Muscle layer of duodenum (tissue), 2 donors: ENCODE measurements at regions not wholly inside any gene's neighbourhood (a gene's known extent, or its start where the extent isn't known, plus 50 kb on each side); places are given as distances from the start of the nearest gene placed in this dataset.

ENCODE experiments used
- H3K27ac ChIP-seq: one replicate; pipeline ENCODE4 v1.7.0; 2013; ENCODE audit warnings: mild to moderate bottlenecking, low read length
- H3K27me3 ChIP-seq: one replicate; pipeline ENCODE4 v1.7.0; 2013; ENCODE audit warnings: low read depth, mild to moderate bottlenecking, control low read depth, low read length
- H3K36me3 ChIP-seq, 2 donors: one replicate each; pipeline ENCODE4 v1.7.0; 2013; ENCODE audit warnings: low read length in 2 of 2, control low read depth in 1 of 2, mild to moderate bottlenecking in 1 of 2; ENCODE audit not compliant: insufficient read depth in 2 of 2, control insufficient read depth in 1 of 2
- H3K4me1 ChIP-seq, 2 donors: one replicate each; pipeline ENCODE4 v1.7.0; 2013; ENCODE audit warnings: low read length in 2 of 2, mild to moderate bottlenecking in 2 of 2, control low read depth in 1 of 2, moderate library complexity in 1 of 2; ENCODE audit not compliant: insufficient read depth in 2 of 2, control insufficient read depth in 1 of 2
- H3K4me3 ChIP-seq, 2 donors: one replicate each; pipeline ENCODE4 v1.7.0; 2013; ENCODE audit warnings: low read length in 2 of 2, low read depth in 1 of 2, mild to moderate bottlenecking in 1 of 2
- H3K9me3 ChIP-seq, 2 donors: one replicate each; pipeline ENCODE4 v1.7.0; 2013; ENCODE audit warnings: low read length in 2 of 2, control low read depth in 1 of 2, mild to moderate bottlenecking in 1 of 2; ENCODE audit not compliant: control insufficient read depth in 1 of 2
- donor health status: healthy.

DNA sequence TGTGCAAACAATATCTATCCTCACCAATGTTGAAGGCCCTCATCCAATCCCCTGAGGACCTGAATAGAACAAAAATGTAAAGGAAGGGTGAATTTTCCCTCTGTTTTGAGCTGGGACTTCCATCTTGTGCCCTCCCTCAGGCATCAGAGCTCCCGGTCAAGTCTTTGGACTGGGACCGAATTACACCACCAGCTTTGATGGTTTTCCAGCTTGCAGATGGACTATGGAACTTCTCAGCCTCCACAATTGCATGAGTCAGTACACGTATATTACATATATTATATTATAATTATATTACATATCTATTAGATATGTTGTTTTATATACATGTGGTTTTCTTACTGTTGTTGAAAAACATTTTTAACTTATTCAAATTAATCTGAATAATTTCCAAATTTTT is 496.4 kb downstream of the CMPK2 start:
- peaks cover 0 to 3% of the 10 kb centered on the region in 2 donors for H3K4me1 ChIP-seq
- no peak overlapping the region for H3K27ac ChIP-seq
- no peak overlapping the region for H3K4me3 ChIP-seq
- no peaks in the 10 kb centered on the region for H3K36me3 ChIP-seq
- H3K27me3 ChIP-seq: no peaks in the 10 kb centered on the region
- H3K9me3 ChIP-seq: no peaks in the 10 kb centered on the region

DNA sequence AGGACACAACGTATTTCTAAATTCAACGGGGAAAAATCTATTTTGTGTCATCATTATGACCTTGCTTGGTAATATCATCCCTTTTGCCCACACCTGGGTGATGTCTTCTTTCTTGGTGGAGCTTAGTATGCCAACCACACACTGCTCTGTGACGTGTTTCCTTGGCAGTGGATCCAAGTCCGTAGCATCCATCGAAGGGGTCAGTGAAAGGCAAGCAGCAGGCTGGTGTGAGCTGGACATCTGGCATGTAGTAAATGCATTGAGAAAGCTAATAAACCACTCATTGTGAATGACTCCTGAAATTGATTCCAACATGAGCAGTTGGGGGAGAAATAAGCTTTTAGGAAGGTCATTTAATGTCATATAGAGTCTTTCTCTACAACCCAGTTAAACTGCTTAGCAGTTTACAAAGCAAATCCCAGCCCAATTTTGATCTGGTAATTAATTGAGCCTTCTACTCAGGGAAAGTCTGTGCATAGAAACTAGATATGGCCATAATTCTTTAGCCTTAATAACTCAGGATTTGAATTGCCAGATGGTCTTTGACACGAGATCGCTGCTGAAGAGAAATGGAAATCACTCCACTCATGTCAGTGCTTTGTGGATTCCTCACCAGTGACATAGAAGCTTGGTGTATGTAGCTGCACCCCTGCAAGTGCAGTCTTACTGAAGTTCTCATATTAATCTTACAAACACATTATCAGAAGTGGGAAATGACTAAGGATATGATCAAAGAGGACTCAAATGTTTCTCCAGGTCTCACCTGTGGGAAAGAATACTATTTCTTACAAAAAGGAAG is 494.8 kb downstream of the CMPK2 start:
- no peaks in the 10 kb centered on the region for H3K9me3 ChIP-seq
- H3K36me3 ChIP-seq: no peaks in the 10 kb centered on the region
- H3K27ac ChIP-seq: no peak overlapping the region
- H3K4me1 ChIP-seq: peaks cover 0 to 3% of the 10 kb centered on the region in 2 donors
- H3K27me3 ChIP-seq: no peaks in the 10 kb centered on the region
- no peak overlapping the region for H3K4me3 ChIP-seq

DNA sequence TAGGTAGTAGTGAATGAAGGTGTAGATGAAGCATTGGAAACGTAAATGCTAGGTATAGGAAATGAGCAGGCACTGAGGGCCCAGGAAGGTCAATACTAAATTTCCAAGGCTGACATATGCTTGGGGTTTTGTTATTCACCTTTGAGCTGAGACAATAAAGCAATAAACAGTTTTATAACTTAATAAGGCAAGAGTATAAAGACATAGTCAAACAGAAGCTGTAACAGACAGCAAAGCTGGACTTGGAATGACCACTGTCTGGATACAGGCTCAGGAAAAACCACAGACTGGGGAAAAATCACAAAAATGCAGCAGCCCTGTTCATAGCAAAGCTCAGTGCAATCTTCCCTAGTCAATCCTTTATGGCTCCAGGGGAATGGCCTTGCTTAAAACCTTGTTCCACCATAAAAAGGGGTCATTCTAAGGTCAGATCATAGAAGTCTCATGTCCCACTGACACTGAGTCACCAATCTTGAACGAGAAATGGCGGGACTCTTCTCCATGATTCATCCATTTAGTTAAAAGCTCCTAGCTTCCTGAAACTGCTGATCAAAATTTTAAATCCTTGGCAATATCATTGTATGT is 493.3 kb downstream of the CMPK2 start:
- Histone ChIP-seq H3K9me3 (no peaks in the 10 kb centered on the region), H3K4me3 (no peak overlapping the region), H3K27ac (no peak overlapping the region), H3K27me3 (no peaks in the 10 kb centered on the region), H3K4me1 (peaks cover 0 to 3% of the 10 kb centered on the region in 2 donors), H3K36me3 (no peaks in the 10 kb centered on the region)

DNA sequence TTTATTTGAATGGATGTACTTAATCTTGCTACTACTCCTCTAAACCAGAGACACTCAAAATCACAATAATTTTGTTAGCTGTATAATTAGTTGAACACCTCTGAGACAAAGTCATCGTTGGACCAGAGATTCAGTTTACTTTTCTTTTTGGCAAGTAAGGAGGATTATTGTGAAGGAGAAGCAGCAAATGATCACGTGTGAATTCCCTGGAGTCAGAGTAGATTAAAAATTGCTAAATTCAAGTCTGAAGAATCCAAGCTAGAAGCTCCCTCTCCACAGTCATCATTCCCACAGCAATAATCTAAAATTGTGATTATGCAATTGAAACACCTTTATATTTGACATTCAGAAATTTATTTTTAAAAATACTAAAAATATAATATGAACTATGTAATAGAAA is 484.4 kb downstream of the CMPK2 start:
- H3K4me3 ChIP-seq: no peak overlapping the region

DNA sequence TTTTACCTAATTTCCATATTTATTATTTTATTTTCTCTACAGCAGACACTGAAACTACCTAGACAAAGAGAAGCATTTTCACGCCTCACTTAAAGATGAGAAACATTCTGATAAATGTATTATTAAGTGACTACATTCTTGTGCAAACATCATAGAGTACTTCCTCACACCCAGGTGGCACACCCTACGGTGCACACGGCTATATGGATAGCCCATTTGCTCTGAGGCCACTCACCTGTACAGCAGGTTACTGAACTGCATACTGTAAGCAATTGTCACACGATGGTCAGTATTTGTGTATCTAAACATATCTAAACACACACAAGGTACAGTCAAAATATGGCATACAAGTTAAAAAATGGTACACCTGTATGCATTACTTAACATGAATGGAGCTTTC is 481.4 kb downstream of the CMPK2 start:
- no peak overlapping the region for H3K27ac ChIP-seq
- H3K27me3 ChIP-seq: no peaks in the 10 kb centered on the region
- H3K4me1 ChIP-seq: no peaks in the 10 kb centered on the region
- no peak overlapping the region for H3K4me3 ChIP-seq
- no peaks in the 10 kb centered on the region for H3K36me3 ChIP-seq
- H3K9me3 ChIP-seq: no peaks in the 10 kb centered on the region

More for the DNA sequence above, 484.4 kb downstream of the CMPK2 start:
- H3K27me3 ChIP-seq: no peaks in the 10 kb centered on the region
- no peaks in the 10 kb centered on the region for H3K4me1 ChIP-seq
- peaks cover 0 to 8% of the 10 kb centered on the region in 2 donors for H3K9me3 ChIP-seq
- no peak overlapping the region for H3K27ac ChIP-seq
- no peaks in the 10 kb centered on the region for H3K36me3 ChIP-seq

DNA sequence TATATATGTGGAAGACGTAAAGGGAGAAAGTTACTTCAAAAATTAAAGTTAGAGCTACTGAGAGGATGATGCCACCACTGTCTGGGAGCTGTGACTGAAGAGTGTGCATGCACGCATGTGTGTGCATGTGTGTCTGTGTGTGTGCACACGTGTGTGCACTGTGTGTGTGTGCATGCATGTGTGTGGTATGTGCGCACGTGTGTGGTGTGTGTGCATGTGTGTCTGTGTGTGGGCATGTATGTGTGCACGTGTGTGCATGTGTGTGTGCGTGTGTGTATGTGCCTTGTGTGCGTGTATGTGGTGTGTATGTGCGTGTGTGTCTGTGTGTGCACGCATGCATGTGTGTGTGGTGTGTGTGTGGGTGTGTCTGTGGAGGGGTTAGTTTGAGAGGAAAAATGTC is 473.4 kb downstream of the CMPK2 start:
- Histone ChIP-seq H3K36me3 (no peaks in the 10 kb centered on the region), H3K9me3 (peaks cover 0 to 8% of the 10 kb centered on the region in 2 donors), H3K4me3 (no peak overlapping the region), H3K27ac (no peak overlapping the region), H3K27me3 (no peaks in the 10 kb centered on the region), H3K4me1 (no peaks in the 10 kb centered on the region)

DNA sequence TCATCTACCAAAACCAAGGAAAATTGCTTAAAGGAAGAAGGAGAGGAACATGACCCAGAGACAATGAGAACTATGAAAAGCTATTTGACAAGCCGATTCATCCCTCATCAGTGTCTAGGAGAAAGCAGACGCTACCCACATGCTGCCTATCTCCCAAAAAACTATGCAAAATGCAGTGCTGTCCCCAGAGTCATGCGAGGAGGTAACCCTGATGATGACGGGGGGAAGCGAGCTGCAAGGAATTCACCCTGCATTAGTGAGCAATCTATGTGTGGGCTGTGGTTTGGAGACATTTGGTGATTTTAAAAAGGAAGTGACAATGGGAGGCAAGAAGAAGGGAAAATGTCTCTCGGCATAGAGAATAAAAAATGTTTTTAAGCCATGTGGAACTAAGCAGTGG is 472.7 kb downstream of the CMPK2 start:
- Histone ChIP-seq H3K36me3 (no peaks in the 10 kb centered on the region), H3K9me3 (peaks cover 0 to 8% of the 10 kb centered on the region in 2 donors), H3K27ac (no peak overlapping the region), H3K4me3 (no peak overlapping the region), H3K27me3 (no peaks in the 10 kb centered on the region), H3K4me1 (no peaks in the 10 kb centered on the region)

DNA sequence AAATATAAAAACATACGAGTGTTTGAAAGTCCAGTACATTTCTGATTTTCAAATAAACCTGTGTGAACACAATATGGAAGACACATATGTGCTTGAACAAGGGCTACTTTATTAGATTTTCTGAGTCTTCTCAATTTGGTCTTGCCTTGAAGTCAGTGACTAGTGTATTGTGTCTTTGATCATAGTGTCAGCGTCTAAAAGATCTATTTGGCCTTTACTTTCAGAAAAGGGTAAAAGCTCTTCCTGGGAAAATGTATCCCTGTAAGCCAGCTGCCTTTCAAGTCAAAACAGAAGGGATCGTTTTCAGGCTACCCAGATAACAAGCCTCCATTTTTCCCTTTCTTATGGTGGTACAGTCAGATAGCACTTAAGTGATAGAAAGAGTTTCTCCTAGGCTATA is 471.9 kb downstream of the CMPK2 start:
- Histone ChIP-seq H3K4me3 (no peak overlapping the region), H3K27me3 (no peaks in the 10 kb centered on the region), H3K27ac (no peak overlapping the region), H3K36me3 (no peaks in the 10 kb centered on the region), H3K4me1 (no peaks in the 10 kb centered on the region), H3K9me3 (peaks cover 0 to 8% of the 10 kb centered on the region in 2 donors)

DNA sequence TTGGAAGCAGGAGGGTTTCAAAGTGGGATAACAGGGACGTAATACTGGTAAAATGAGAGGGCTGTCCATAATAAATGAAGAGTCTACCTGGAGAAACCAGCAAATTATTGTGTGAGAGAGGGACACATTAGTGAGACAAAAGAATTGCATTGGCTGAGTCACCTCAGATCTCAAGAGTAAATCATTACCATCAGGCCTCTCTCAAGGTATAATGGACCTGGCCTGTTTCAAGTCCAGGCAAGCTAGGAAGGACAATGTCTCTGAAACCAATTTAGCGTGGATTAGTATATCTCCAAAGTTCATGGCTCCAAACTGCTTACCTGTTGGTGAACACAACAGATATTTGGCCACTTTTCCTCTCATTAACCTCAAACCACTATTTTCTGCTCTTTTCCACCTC is 471.4 kb downstream of the CMPK2 start:
- H3K27me3 ChIP-seq: no peaks in the 10 kb centered on the region
- no peaks in the 10 kb centered on the region for H3K36me3 ChIP-seq
- H3K27ac ChIP-seq: no peak overlapping the region
- peaks cover 0 to 8% of the 10 kb centered on the region in 2 donors for H3K9me3 ChIP-seq
- no peak overlapping the region for H3K4me3 ChIP-seq
- no peaks in the 10 kb centered on the region for H3K4me1 ChIP-seq

DNA sequence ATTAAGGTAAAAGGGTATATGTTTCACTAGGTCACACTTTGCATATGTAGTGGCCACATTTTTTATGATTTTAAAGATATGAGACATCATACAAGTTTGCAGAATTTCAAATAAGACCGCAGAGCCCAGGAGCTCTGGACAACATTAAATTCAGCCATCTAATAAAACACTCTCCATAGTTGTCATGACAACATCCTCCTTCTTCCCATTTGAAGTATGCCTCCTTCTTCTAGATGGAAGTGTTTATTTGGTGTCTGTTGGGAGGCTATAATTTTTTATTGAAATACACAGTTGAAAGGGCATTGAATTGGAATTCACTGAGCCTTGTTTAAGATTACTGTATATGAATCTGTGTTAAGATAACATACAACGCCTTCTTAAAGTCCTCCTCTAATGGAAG is 467.3 kb downstream of the CMPK2 start:
- Histone ChIP-seq H3K9me3 (peaks cover 0 to 2% of the 10 kb centered on the region in 2 donors), H3K4me3 (no peak overlapping the region), H3K36me3 (no peaks in the 10 kb centered on the region), H3K4me1 (no peaks in the 10 kb centered on the region), H3K27ac (no peak overlapping the region), H3K27me3 (no peaks in the 10 kb centered on the region)

DNA sequence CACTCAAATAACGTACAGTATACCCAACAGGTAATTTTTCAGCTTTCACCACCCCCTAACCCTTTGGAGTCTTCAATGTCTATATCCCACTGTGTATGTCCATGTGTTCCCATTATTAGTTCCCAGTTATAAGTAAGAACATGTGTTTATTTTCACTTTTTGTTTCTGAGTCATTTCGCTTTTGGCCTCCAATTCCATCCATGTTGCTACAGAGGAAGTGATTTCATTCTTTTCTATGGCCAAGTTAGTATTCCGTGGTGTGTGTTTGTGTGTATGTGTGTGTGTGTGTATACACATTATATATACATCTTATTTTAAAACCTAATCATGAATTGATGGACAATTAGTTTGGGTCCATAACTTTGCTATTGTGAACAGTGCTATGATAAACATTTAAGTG is 464.4 kb downstream of the CMPK2 start:
- peaks cover 0 to 2% of the 10 kb centered on the region in 2 donors for H3K9me3 ChIP-seq
- H3K27ac ChIP-seq: no peak overlapping the region
- no peaks in the 10 kb centered on the region for H3K27me3 ChIP-seq
- no peak overlapping the region for H3K4me3 ChIP-seq
- no peaks in the 10 kb centered on the region for H3K4me1 ChIP-seq
- H3K36me3 ChIP-seq: no peaks in the 10 kb centered on the region

DNA sequence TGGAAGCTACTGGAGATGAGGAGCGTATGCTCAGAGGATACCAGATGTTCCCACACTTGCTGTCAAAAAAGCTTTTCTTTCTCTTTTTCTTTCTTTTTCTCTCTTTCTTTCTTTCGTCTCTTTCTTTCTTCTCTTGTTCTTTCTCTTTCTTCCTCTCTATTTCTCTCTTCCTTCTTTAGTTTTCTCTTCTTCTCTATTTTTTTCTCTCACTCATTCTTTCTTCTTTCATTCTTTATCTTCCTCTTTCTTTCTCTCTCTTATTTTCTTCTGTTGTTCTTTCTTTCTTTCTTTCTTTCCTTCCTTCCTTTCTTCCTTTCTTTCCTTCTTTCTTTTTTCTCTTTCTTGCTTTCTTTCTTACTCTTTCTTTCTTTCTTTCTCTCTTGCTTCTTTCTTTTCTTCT is 457.6 kb downstream of the CMPK2 start:
- Histone ChIP-seq H3K4me1 (no peaks in the 10 kb centered on the region), H3K27me3 (no peaks in the 10 kb centered on the region), H3K4me3 (no peak overlapping the region), H3K36me3 (no peaks in the 10 kb centered on the region), H3K9me3 (peaks cover 0 to 2% of the 10 kb centered on the region in 2 donors), H3K27ac (no peak overlapping the region)
